IMR-90 (cell line): ENCODE measurements at regions not wholly inside any gene's neighbourhood (a gene's known extent, or its start where the extent isn't known, plus 50 kb on each side); places are given as distances from the start of the nearest gene placed in this dataset.

Experiments used
- ATAC-seq: fragments of 200-7000 bp; cut with Tn5 transposase; 2 replicates; pipeline ENCODE4 v1.9.1; 2020; ENCODE audit warnings: low read depth, mild to moderate bottlenecking, moderate library complexity
- BruUV-seq: library from RNA; stranded (reverse); fragments of 400-500 nt; replicated peaks from 2 replicates; lab custom pipeline; 2021; lab: Mats Ljungman, UMichigan
- CTCF ChIA-PET: fragments of 300-600 bp; formaldehyde crosslinking; extraction: SDS; loops from one replicate; lab custom pipeline; 2021; ENCODE audit warnings: antibody characterized with exemption; lab: Yijun Ruan, JAX
- POLR2A ChIA-PET: fragments of 300-600 bp; sonication (Branson Sonifier 250); formaldehyde crosslinking; loops from one replicate; lab custom pipeline; 2022; ENCODE audit warnings: antibody characterized with exemption; ENCODE audit not compliant: unreplicated experiment; lab: Charles Lee
- DNase-seq: peaks from one replicate; pipeline ENCODE4 v3.0.0; 2013
- H2AFZ ChIP-seq: replicated peaks from 2 replicates; pipeline ENCODE3; 2013; ENCODE audit warnings: low read length, mild to moderate bottlenecking; ENCODE audit not compliant: poor library complexity
- H2AK5ac ChIP-seq: 2 replicates; pipeline ENCODE4 v1.6.1; 2013; ENCODE audit warnings: low read depth, low read length, inconsistent platforms
- H2AK9ac ChIP-seq: replicated peaks from 2 replicates; pipeline ENCODE3; 2013; ENCODE audit warnings: mild to moderate bottlenecking, low read depth, low read length, moderate library complexity; ENCODE audit not compliant: poor library complexity
- H2BK120ac ChIP-seq: 2 replicates; pipeline ENCODE4 v1.6.1; 2013; ENCODE audit warnings: low read depth, low read length, inconsistent platforms
- H2BK15ac ChIP-seq: 3 replicates; pipeline ENCODE4 v1.6.1; 2013; ENCODE audit warnings: low read depth, low read length, inconsistent platforms
- H2BK20ac ChIP-seq: 2 replicates; pipeline ENCODE4 v1.6.1; 2013; ENCODE audit warnings: low read depth, mild to moderate bottlenecking, inconsistent platforms, low read length, moderate library complexity
- H2BK5ac ChIP-seq: 2 replicates; pipeline ENCODE4 v1.6.1; 2013; ENCODE audit warnings: mild to moderate bottlenecking, low read depth, low read length, inconsistent platforms; ENCODE audit not compliant: poor library complexity, severe bottlenecking
- H3K14ac ChIP-seq: replicated peaks from 2 replicates; pipeline ENCODE4 v1.6.1; 2013; ENCODE audit warnings: low read depth, low read length, inconsistent platforms
- H3K18ac ChIP-seq: 2 replicates; pipeline ENCODE4 v1.6.1; 2013; ENCODE audit warnings: low read depth, low read length, control low read depth
- H3K23ac ChIP-seq: 2 replicates; pipeline ENCODE4 v1.6.1; 2013; ENCODE audit warnings: low read depth, low read length, inconsistent platforms
- H3K27ac ChIP-seq: 2 replicates; pipeline ENCODE4 v1.5.1; 2013; ENCODE audit warnings: mild to moderate bottlenecking, control low read depth, low read length; ENCODE audit not compliant: insufficient read depth
- H3K27me3 ChIP-seq: 2 replicates; pipeline ENCODE4 v1.6.1; 2013; ENCODE audit warnings: low read length; ENCODE audit not compliant: control insufficient read depth, insufficient read depth
- H3K36me3 ChIP-seq: 2 replicates; pipeline ENCODE4 v1.6.1; 2013; ENCODE audit warnings: low read length, mixed read lengths; ENCODE audit not compliant: control insufficient read depth, insufficient read depth
- H3K4ac ChIP-seq: 2 replicates; pipeline ENCODE4 v1.6.1; 2013; ENCODE audit warnings: low read depth, low read length, inconsistent platforms
- H3K4me1 ChIP-seq: 2 replicates; pipeline ENCODE4 v1.6.1; 2013; ENCODE audit warnings: low read length, mixed read lengths; ENCODE audit not compliant: control insufficient read depth, insufficient read depth
- H3K4me2 ChIP-seq: 2 replicates; pipeline ENCODE4 v1.6.1; 2013; ENCODE audit warnings: low read depth, mild to moderate bottlenecking, control low read depth, low read length, moderate library complexity
- H3K4me3 ChIP-seq: 2 replicates; pipeline ENCODE4 v1.5.1; 2013; ENCODE audit warnings: low read depth, mild to moderate bottlenecking, control low read depth, low read length, moderate library complexity; ENCODE audit not compliant: insufficient read depth
- H3K56ac ChIP-seq: 2 replicates; pipeline ENCODE4 v1.6.1; 2013; ENCODE audit warnings: low read length, inconsistent platforms; ENCODE audit not compliant: insufficient read depth; ENCODE audit errors: extremely low read depth
- H3K79me1 ChIP-seq, 2 experiments: 2 replicates each; pipeline ENCODE4 v1.6.1; 2013; ENCODE audit warnings: low read length in 2 of 2, inconsistent platforms in 1 of 2, low read depth in 1 of 2
- H3K9ac ChIP-seq: 2 replicates; pipeline ENCODE4 v1.6.1; 2013; ENCODE audit warnings: low read depth, low read length, control low read depth
- H3K9me1 ChIP-seq: 2 replicates; pipeline ENCODE4 v1.6.1; 2013; ENCODE audit warnings: low read length, inconsistent platforms; ENCODE audit not compliant: insufficient read depth
- H3K9me3 ChIP-seq: 2 replicates; pipeline ENCODE4 v1.6.1; 2013; ENCODE audit warnings: low read length; ENCODE audit not compliant: control insufficient read depth, insufficient read depth
- H4K20me1 ChIP-seq: 2 replicates; pipeline ENCODE4 v1.6.1; 2013; ENCODE audit warnings: low read length, inconsistent platforms; ENCODE audit not compliant: insufficient read depth
- H4K5ac ChIP-seq: 2 replicates; pipeline ENCODE4 v1.6.1; 2013; ENCODE audit warnings: mild to moderate bottlenecking, low read depth, low read length, control low read depth
- H4K8ac ChIP-seq, 2 experiments: 2 replicates each; pipeline ENCODE4 v1.6.1; 2013; ENCODE audit warnings: low read depth in 2 of 2, low read length in 2 of 2, control low read depth in 1 of 2, inconsistent platforms in 1 of 2
- H4K91ac ChIP-seq: 2 replicates; pipeline ENCODE4 v1.6.1; 2013; ENCODE audit warnings: low read depth, low read length, inconsistent platforms; ENCODE audit not compliant: insufficient read depth
- CHD1 ChIP-seq: IDR thresholded peaks from 2 replicates; pipeline ENCODE4 v1.6.1; 2012; ENCODE audit warnings: low read depth, low read length, improper control_type of control experiment
- dilution Hi-C: fragments of 300-500 bp; cut with HindIII; formaldehyde crosslinking; loops from one replicate; pipeline ENCODE4 v1.14.3; 2018; ENCODE audit warnings: low sequenced_read_pairs; ENCODE audit not compliant: unreplicated experiment
- in situ Hi-C: fragments of 300-500 bp; cut with MboI; formaldehyde crosslinking; loops from 3 replicates; pipeline ENCODE4 v1.14.3; 2019; ENCODE audit warnings: low sequenced_read_pairs, inconsistent platforms, mixed read lengths
- intact Hi-C: fragments of 100-400 bp; cut with micrococcal nuclease; formaldehyde crosslinking; loops from 2 replicates; pipeline ENCODE4 v1.10.0; 2022

GRCh38 chr2:7476371-7476770, 559.2 kb downstream of the RNF144A start:
- dilution Hi-C loops (no loop called here), intact Hi-C loops (no loop called here), in situ Hi-C loops (no loop called here)
- no peak for DNase-seq
- H3K9me3 ChIP-seq, result peaks cover 4% of the 10 kb centered on the region
- H3K79me1 ChIP-seq, result no peaks in the 10 kb centered on the region
- no peak overlapping the region for H4K5ac ChIP-seq
- no peak overlapping the region for H3K27ac ChIP-seq
- no peak overlapping the region for H3K4me3 ChIP-seq
- H2BK120ac ChIP-seq, result no peak overlapping the region
- H3K23ac ChIP-seq, result no peak overlapping the region
- no peak overlapping the region for H2BK20ac ChIP-seq
- no peak overlapping the region for H3K18ac ChIP-seq
- H3K36me3 ChIP-seq, result no peaks in the 10 kb centered on the region
- no peak overlapping the region for H3K4me2 ChIP-seq
- H2AFZ ChIP-seq, result no peak overlapping the region
- H4K8ac ChIP-seq, result no peak overlapping the region
- H3K9me1 ChIP-seq, result no peaks in the 10 kb centered on the region
- ATAC-seq, result no peak
- no peak for TF ChIP-seq CHD1
- POLR2A ChIA-PET, result no interaction called here
- H2AK5ac ChIP-seq, result no peak overlapping the region
- no TSS peak for BruUV-seq
- H2BK15ac ChIP-seq, result no peak overlapping the region
- H3K27me3 ChIP-seq, result no peaks in the 10 kb centered on the region
- no peaks in the 10 kb centered on the region for H4K20me1 ChIP-seq
- no peak overlapping the region for H2AK9ac ChIP-seq
- H3K4me1 ChIP-seq, result no peaks in the 10 kb centered on the region
- H2BK5ac ChIP-seq, result no peak overlapping the region
- no peak overlapping the region for H3K4ac ChIP-seq
- H3K56ac ChIP-seq, result no peak overlapping the region
- H3K14ac ChIP-seq, result no peak overlapping the region
- no peak overlapping the region for H3K9ac ChIP-seq
- CTCF ChIA-PET, result no interaction called here
- no peak overlapping the region for H4K91ac ChIP-seq
